ENCODE measurements at regions not wholly inside any gene's neighbourhood (a gene's known extent, or its start where the extent isn't known, plus 50 kb on each side); places are given as distances from the start of the nearest gene placed in this dataset.

GRCh38 chr11:122319691-122320620 lies 203.9 kb upstream of the BLID start:
- Histone ChIP-seq H2BK15ac (replicated peaks; ENCODE audit: low read depth) (no peak overlapping the region), H3K4ac (ENCODE audit: low read depth, low read length) (no peak overlapping the region), H3K18ac (ENCODE audit: low read length) (no peak overlapping the region), H3K4me3 (ENCODE audit: low read length) (no peak overlapping the region), H3K27me3 (ENCODE audit: insufficient read depth, low read length, poor library complexity) (no peaks in the 10 kb centered on the region), H3K27ac (ENCODE audit: low read depth, low read length) (no peak overlapping the region), H2BK120ac (ENCODE audit: low read depth, low read length) (no peak overlapping the region), H3K79me1 (ENCODE audit: low read length) (no peaks in the 10 kb centered on the region), H3K9ac (ENCODE audit: low read length) (no peak overlapping the region), H2BK5ac (ENCODE audit: low read length) (no peak overlapping the region), H3K4me2 (ENCODE audit: low read length) (no peak overlapping the region), H3K36me3 (ENCODE audit: control insufficient read depth, insufficient read depth, low read length) (no peaks in the 10 kb centered on the region), H3K79me2 (ENCODE audit: control insufficient read depth, insufficient read depth, low read length) (no peaks in the 10 kb centered on the region), H2AK5ac (ENCODE audit: low read length) (no peak overlapping the region), H4K8ac (ENCODE audit: low read depth, low read length) (no peak overlapping the region), H3K56ac (ENCODE audit: low read length) (no peak overlapping the region), H3K4me1 (ENCODE audit: control insufficient read depth, low read depth, low read length) (no peaks in the 10 kb centered on the region), H3K23ac (ENCODE audit: low read length) (no peak overlapping the region), H4K5ac (ENCODE audit: low read length) (no peak overlapping the region)
- no CpG with 5 or more reads among the region's 8 CpGs for WGBS (ENCODE audit: extremely low coverage, insufficient coverage, low lambda C conversion rate)
- no peak for DNase-seq

- Histone ChIP-seq H3K27ac (ENCODE audit: low read depth, low read length) (no peak overlapping the region), H3K56ac (ENCODE audit: low read length) (no peak overlapping the region), H3K27me3 (ENCODE audit: insufficient read depth, low read length, poor library complexity) (no peaks in the 10 kb centered on the region), H3K4me1 (ENCODE audit: control insufficient read depth, low read depth, low read length) (no peaks in the 10 kb centered on the region), H4K5ac (ENCODE audit: low read length) (no peak overlapping the region), H3K23ac (ENCODE audit: low read length) (no peak overlapping the region), H3K79me1 (ENCODE audit: low read length) (no peaks in the 10 kb centered on the region), H3K4me3 (ENCODE audit: low read length) (no peak overlapping the region), H4K8ac (ENCODE audit: low read depth, low read length) (no peak overlapping the region), H3K36me3 (ENCODE audit: control insufficient read depth, insufficient read depth, low read length) (no peaks in the 10 kb centered on the region), H3K79me2 (ENCODE audit: control insufficient read depth, insufficient read depth, low read length) (no peaks in the 10 kb centered on the region), H2BK15ac (replicated peaks; ENCODE audit: low read depth) (no peak overlapping the region), H3K4ac (ENCODE audit: low read depth, low read length) (no peak overlapping the region), H3K9ac (ENCODE audit: low read length) (no peak overlapping the region), H3K18ac (ENCODE audit: low read length) (no peak overlapping the region), H3K4me2 (ENCODE audit: low read length) (no peak overlapping the region), H2AK5ac (ENCODE audit: low read length) (no peak overlapping the region), H2BK120ac (ENCODE audit: low read depth, low read length) (no peak overlapping the region), H2BK5ac (ENCODE audit: low read length) (no peak overlapping the region)
- no peak for DNase-seq
- WGBS (ENCODE audit: extremely low coverage, insufficient coverage, low lambda C conversion rate): no CpG with 5 or more reads among the region's 1 CpG
These were observed 203.1 kb upstream of the BLID start for GRCh38 chr11:122319085-122319484.

- H3K4me1 ChIP-seq (ENCODE audit: control insufficient read depth, low read depth, low read length): no peaks in the 10 kb centered on the region
- H3K27ac ChIP-seq (ENCODE audit: low read depth, low read length): no peak overlapping the region
These were observed 201.3 kb upstream of the BLID start for GRCh38 chr11:122317305-122317704.

DNA sequence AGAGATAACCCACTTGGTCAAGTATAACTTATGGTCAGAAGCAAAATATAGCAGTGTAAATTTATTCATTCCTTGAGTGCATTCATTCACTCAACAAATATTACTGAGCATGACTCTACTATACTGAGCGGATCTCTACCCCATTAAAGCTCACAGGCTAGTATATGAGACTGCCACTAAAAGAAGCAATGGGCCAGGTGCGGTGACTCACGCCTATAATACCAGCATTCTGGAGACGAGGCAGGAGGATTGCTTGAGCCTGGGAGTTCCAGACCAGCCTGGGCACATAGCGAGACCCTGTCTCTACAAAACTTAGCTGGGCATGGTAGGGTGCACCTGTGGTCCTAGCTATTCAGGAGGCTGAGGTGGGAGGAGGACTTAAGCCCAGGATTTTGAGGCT lies 197.6 kb upstream of the BLID start:
- DNase-seq: no peak
- Histone ChIP-seq H3K56ac (ENCODE audit: low read length) (no peak overlapping the region), H2AK5ac (ENCODE audit: low read length) (no peak overlapping the region), H3K27me3 (ENCODE audit: insufficient read depth, low read length, poor library complexity) (no peaks in the 10 kb centered on the region), H4K5ac (ENCODE audit: low read length) (no peak overlapping the region), H3K4me3 (ENCODE audit: low read length) (no peak overlapping the region), H3K4me2 (ENCODE audit: low read length) (no peak overlapping the region), H3K9ac (ENCODE audit: low read length) (no peak overlapping the region), H3K4ac (ENCODE audit: low read depth, low read length) (no peak overlapping the region), H4K8ac (ENCODE audit: low read depth, low read length) (no peak overlapping the region), H3K79me2 (ENCODE audit: control insufficient read depth, insufficient read depth, low read length) (no peaks in the 10 kb centered on the region), H3K79me1 (ENCODE audit: low read length) (no peaks in the 10 kb centered on the region), H2BK15ac (replicated peaks; ENCODE audit: low read depth) (no peak overlapping the region), H2BK120ac (ENCODE audit: low read depth, low read length) (no peak overlapping the region), H3K27ac (ENCODE audit: low read depth, low read length) (no peak overlapping the region), H3K23ac (ENCODE audit: low read length) (no peak overlapping the region), H3K18ac (ENCODE audit: low read length) (no peak overlapping the region), H3K4me1 (ENCODE audit: control insufficient read depth, low read depth, low read length) (peaks cover 6% of the 10 kb centered on the region), H3K36me3 (ENCODE audit: control insufficient read depth, insufficient read depth, low read length) (no peaks in the 10 kb centered on the region), H2BK5ac (ENCODE audit: low read length) (no peak overlapping the region)
- no CpG with 5 or more reads among the region's 5 CpGs for WGBS (ENCODE audit: extremely low coverage, insufficient coverage, low lambda C conversion rate)

More at GRCh38 chr11:122317305-122317704, 201.3 kb upstream of the BLID start:
- Histone ChIP-seq H2BK120ac (ENCODE audit: low read depth, low read length) (no peak overlapping the region), H3K23ac (ENCODE audit: low read length) (no peak overlapping the region), H3K79me2 (ENCODE audit: control insufficient read depth, insufficient read depth, low read length) (no peaks in the 10 kb centered on the region), H2BK5ac (ENCODE audit: low read length) (no peak overlapping the region), H3K4ac (ENCODE audit: low read depth, low read length) (no peak overlapping the region), H4K8ac (ENCODE audit: low read depth, low read length) (no peak overlapping the region), H3K4me3 (ENCODE audit: low read length) (no peak overlapping the region), H3K18ac (ENCODE audit: low read length) (no peak overlapping the region), H3K27me3 (ENCODE audit: insufficient read depth, low read length, poor library complexity) (no peaks in the 10 kb centered on the region), H3K9ac (ENCODE audit: low read length) (no peak overlapping the region), H4K5ac (ENCODE audit: low read length) (no peak overlapping the region), H2BK15ac (replicated peaks; ENCODE audit: low read depth) (no peak overlapping the region), H3K56ac (ENCODE audit: low read length) (no peak overlapping the region), H3K4me2 (ENCODE audit: low read length) (no peak overlapping the region), H2AK5ac (ENCODE audit: low read length) (no peak overlapping the region), H3K36me3 (ENCODE audit: control insufficient read depth, insufficient read depth, low read length) (no peaks in the 10 kb centered on the region), H3K79me1 (ENCODE audit: low read length) (no peaks in the 10 kb centered on the region)
- DNase-seq: peak; percentile 60

GRCh38 chr11:122311216-122311755 lies 195.3 kb upstream of the BLID start:
- Histone ChIP-seq H2BK15ac (replicated peaks; ENCODE audit: low read depth) (no peak overlapping the region), H3K18ac (ENCODE audit: low read length) (no peak overlapping the region), H3K4me3 (ENCODE audit: low read length) (no peak overlapping the region), H3K79me1 (ENCODE audit: low read length) (no peaks in the 10 kb centered on the region), H2BK120ac (ENCODE audit: low read depth, low read length) (no peak overlapping the region), H3K9ac (ENCODE audit: low read length) (no peak overlapping the region), H3K36me3 (ENCODE audit: control insufficient read depth, insufficient read depth, low read length) (no peaks in the 10 kb centered on the region), H3K79me2 (ENCODE audit: control insufficient read depth, insufficient read depth, low read length) (no peaks in the 10 kb centered on the region), H2BK5ac (ENCODE audit: low read length) (no peak overlapping the region), H3K56ac (ENCODE audit: low read length) (no peak overlapping the region), H3K27ac (ENCODE audit: low read depth, low read length) (no peak overlapping the region), H2AK5ac (ENCODE audit: low read length) (no peak overlapping the region), H3K4me2 (ENCODE audit: low read length) (no peak overlapping the region), H3K4ac (ENCODE audit: low read depth, low read length) (no peak overlapping the region), H4K8ac (ENCODE audit: low read depth, low read length) (no peak overlapping the region), H3K23ac (ENCODE audit: low read length) (no peak overlapping the region), H3K27me3 (ENCODE audit: insufficient read depth, low read length, poor library complexity) (no peaks in the 10 kb centered on the region), H3K4me1 (ENCODE audit: control insufficient read depth, low read depth, low read length) (peaks cover 8% of the 10 kb centered on the region), H4K5ac (ENCODE audit: low read length) (no peak overlapping the region)
- no peak for DNase-seq
- no CpG with 5 or more reads among the region's 5 CpGs for WGBS (ENCODE audit: extremely low coverage, insufficient coverage, low lambda C conversion rate)

All from mesendoderm (in vitro differentiated cells).